GM23338 (cell line): ENCODE measurements at regions not wholly inside any gene's neighbourhood (a gene's known extent, or its start where the extent isn't known, plus 50 kb on each side); places are given as distances from the start of the nearest gene placed in this dataset.

Experiments
- ATAC-seq: fragments of 200-7000 bp; cut with Tn5 transposase; 3 replicates; pipeline ENCODE4 v1.9.1; 2020
- DNase-seq: peaks from one replicate; pipeline ENCODE4 v3.0.0-alpha.2; 2015; ENCODE audit warnings: low spot score
- H2AFZ ChIP-seq: fragments of 200-600 bp; sonication (generic); 2 replicates; pipeline ENCODE4 v1.8.0; 2016; ENCODE audit warnings: antibody characterized with exemption, mild to moderate bottlenecking, moderate library complexity
- H3F3A ChIP-seq: fragments of 200-600 bp; sonication (generic); replicated peaks from 2 replicates; pipeline ENCODE4 v1.8.0; 2017; ENCODE audit warnings: antibody characterized with exemption, mixed run types, low read depth
- H3K27ac ChIP-seq: fragments of 200-600 bp; sonication (generic); 2 replicates; pipeline ENCODE4 v1.6.1; 2016; ENCODE audit warnings: low read depth
- H3K27me3 ChIP-seq: fragments of 200-600 bp; sonication (generic); 2 replicates; pipeline ENCODE4 v1.8.0; 2016; ENCODE audit warnings: mild to moderate bottlenecking, mixed run types, moderate library complexity; ENCODE audit not compliant: insufficient read depth
- H3K36me3 ChIP-seq: fragments of 200-600 bp; sonication (generic); 2 replicates; pipeline ENCODE4 v1.8.0; 2016; ENCODE audit warnings: mild to moderate bottlenecking; ENCODE audit not compliant: insufficient read depth
- H3K4me1 ChIP-seq: fragments of 200-600 bp; sonication (generic); 2 replicates; pipeline ENCODE4 v1.8.0; 2016; ENCODE audit warnings: mild to moderate bottlenecking, moderate library complexity; ENCODE audit not compliant: insufficient read depth
- H3K4me2 ChIP-seq: fragments of 200-600 bp; sonication (generic); 2 replicates; pipeline ENCODE4 v1.7.1; 2017; ENCODE audit warnings: mixed run types
- H3K4me3 ChIP-seq: fragments of 200-600 bp; sonication (generic); 2 replicates; pipeline ENCODE4 v1.6.1; 2016; ENCODE audit warnings: mixed run types
- H3K79me2 ChIP-seq: fragments of 200-600 bp; sonication (generic); replicated peaks from 2 replicates; pipeline ENCODE4 v1.8.0; 2017; ENCODE audit warnings: mild to moderate bottlenecking; ENCODE audit not compliant: insufficient read depth
- H3K9me2 ChIP-seq: fragments of 200-600 bp; sonication (generic); 2 replicates; pipeline ENCODE4 v1.8.0; 2017; ENCODE audit not compliant: insufficient read depth
- H4K20me1 ChIP-seq: fragments of 200-600 bp; sonication (generic); replicated peaks from 2 replicates; pipeline ENCODE4 v1.8.0; 2017; ENCODE audit warnings: mild to moderate bottlenecking; ENCODE audit not compliant: insufficient read depth
- H3K27ac Mint-ChIP-seq: 2 replicates; pipeline ENCODE4 v1.8.0; 2020; ENCODE audit warnings: inconsistent platforms, mild to moderate bottlenecking, moderate library complexity, mixed read lengths
- H3K27me3 Mint-ChIP-seq: 3 replicates; pipeline ENCODE4 v1.8.0; 2022; ENCODE audit warnings: low read depth, mild to moderate bottlenecking, moderate library complexity, mixed read lengths, inconsistent platforms; ENCODE audit not compliant: insufficient read depth, poor library complexity
- H3K36me3 Mint-ChIP-seq: 3 replicates; pipeline ENCODE4 v1.8.0; 2021; ENCODE audit warnings: low read depth, mild to moderate bottlenecking, inconsistent platforms, moderate library complexity, mixed read lengths
- H3K4me1 Mint-ChIP-seq: 3 replicates; pipeline ENCODE4 v1.8.0; 2020; ENCODE audit warnings: mild to moderate bottlenecking, inconsistent platforms, mixed read lengths
- H3K4me3 Mint-ChIP-seq: 3 replicates; pipeline ENCODE4 v1.8.0; 2021; ENCODE audit warnings: moderate library complexity, mild to moderate bottlenecking, inconsistent platforms, mixed read lengths
- H3K9me3 Mint-ChIP-seq: 3 replicates; pipeline ENCODE4 v1.8.0; 2020; ENCODE audit warnings: moderate library complexity, mild to moderate bottlenecking, inconsistent platforms, mixed read lengths
- CREB1 ChIP-seq: fragments of 250-450 bp; sonication (Bioruptor Pico); IDR thresholded peaks from 2 replicates; pipeline ENCODE4 v1.5.0; 2020; ENCODE audit warnings: low read depth, mild to moderate bottlenecking, moderate library complexity
- EZH2 ChIP-seq: fragments of 200-600 bp; sonication (generic); IDR thresholded peaks from one replicate; pipeline ENCODE4 v1.8.0; 2017; ENCODE audit warnings: antibody characterized with exemption, mild to moderate bottlenecking, low read depth; ENCODE audit not compliant: unreplicated experiment
- EZH2phosphoT487 ChIP-seq: fragments of 200-600 bp; sonication (generic); IDR thresholded peaks from one replicate; pipeline ENCODE4 v1.8.1; 2018; ENCODE audit warnings: antibody characterized with exemption; ENCODE audit not compliant: unreplicated experiment
- JUNB ChIP-seq: IDR thresholded peaks from one replicate; pipeline ENCODE4 v1.6.1; 2016; ENCODE audit warnings: antibody characterized with exemption; ENCODE audit not compliant: unreplicated experiment
- NANOG ChIP-seq: IDR thresholded peaks from 2 replicates; pipeline ENCODE4 v1.6.1; 2016; ENCODE audit warnings: antibody characterized with exemption, borderline replicate concordance
- ZNF114 ChIP-seq: fragments of 250-450 bp; sonication (Bioruptor Pico); IDR thresholded peaks from 2 replicates; pipeline ENCODE4 v1.5.0; 2020; ENCODE audit warnings: mild to moderate bottlenecking, moderate library complexity
- ZNF331 ChIP-seq: fragments of 250-450 bp; sonication (Bioruptor Pico); IDR thresholded peaks from 2 replicates; pipeline ENCODE4 v1.5.0; 2020; ENCODE audit warnings: low read depth, mild to moderate bottlenecking, moderate library complexity
- TF ChIP-seq, protein P1 (sequence below), 2 experiments: fragments of 200-600 bp in 1 of 2; sonication (generic) in 1 of 2; conservative IDR thresholded peaks; 2 replicates each; pipeline versions ENCODE4 v1.5.1 to v1.6.1; 2016 to 2017; ENCODE audit warnings: antibody characterized with exemption in 2 of 2, low read depth in 2 of 2, mild to moderate bottlenecking in 2 of 2, moderate library complexity in 1 of 2
- TF ChIP-seq, protein P2 (sequence below): IDR thresholded peaks from one replicate; pipeline ENCODE4 v1.6.1; 2018; ENCODE audit warnings: antibody characterized with exemption; ENCODE audit not compliant: unreplicated experiment

DNA sequence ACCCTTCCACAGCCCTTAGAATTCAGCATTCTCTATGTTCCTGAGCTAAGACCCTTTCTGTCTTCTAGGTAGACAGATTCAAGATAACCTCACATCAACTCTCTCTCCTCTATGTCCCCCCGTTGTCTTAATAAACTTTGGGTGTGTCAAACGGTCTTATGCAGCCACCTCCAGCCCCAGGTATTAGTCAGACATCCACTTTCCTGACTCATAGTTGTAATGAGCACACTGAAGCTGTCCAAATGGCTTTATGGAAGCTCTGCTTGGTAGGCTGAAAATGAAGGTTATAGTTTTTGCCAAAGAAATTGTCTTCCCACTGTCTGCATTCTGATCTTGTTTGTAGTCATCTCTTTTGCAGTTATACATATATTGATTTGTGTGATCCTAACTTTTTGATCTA lies 482.0 kb downstream of the RMST start:
- Mint-ChIP-seq H3K4me3 (no peak overlapping the region), H3K36me3 (peaks cover 16% of the 10 kb centered on the region), H3K27ac (no peak overlapping the region), H3K4me1 (peaks cover 11% of the 10 kb centered on the region), H3K27me3 (no peaks in the 10 kb centered on the region), H3K9me3 (peaks cover 14% of the 10 kb centered on the region)
- Histone ChIP-seq H2AFZ (no peak overlapping the region), H3F3A (no peaks in the 10 kb centered on the region), H3K27ac (no peak overlapping the region), H3K4me3 (no peak overlapping the region), H3K79me2 (no peaks in the 10 kb centered on the region), H3K36me3 (no peaks in the 10 kb centered on the region), H3K4me2 (no peak overlapping the region), H3K4me1 (peaks cover 5% of the 10 kb centered on the region; the same call in 1 of the 2 replicates), H3K9me2 (peaks cover 7% of the 10 kb centered on the region), H3K27me3 (no peaks in the 10 kb centered on the region), H4K20me1 (no peaks in the 10 kb centered on the region)
- DNase-seq (no peak), ATAC-seq (no peak)
- TF ChIP-seq EZH2phosphoT487 (no peak), NANOG (no peak), ZNF331 (CRISPR knock-in tag) (no peak), CREB1 (CRISPR knock-in tag) (no peak)
- TF ChIP-seq, protein P1, sequence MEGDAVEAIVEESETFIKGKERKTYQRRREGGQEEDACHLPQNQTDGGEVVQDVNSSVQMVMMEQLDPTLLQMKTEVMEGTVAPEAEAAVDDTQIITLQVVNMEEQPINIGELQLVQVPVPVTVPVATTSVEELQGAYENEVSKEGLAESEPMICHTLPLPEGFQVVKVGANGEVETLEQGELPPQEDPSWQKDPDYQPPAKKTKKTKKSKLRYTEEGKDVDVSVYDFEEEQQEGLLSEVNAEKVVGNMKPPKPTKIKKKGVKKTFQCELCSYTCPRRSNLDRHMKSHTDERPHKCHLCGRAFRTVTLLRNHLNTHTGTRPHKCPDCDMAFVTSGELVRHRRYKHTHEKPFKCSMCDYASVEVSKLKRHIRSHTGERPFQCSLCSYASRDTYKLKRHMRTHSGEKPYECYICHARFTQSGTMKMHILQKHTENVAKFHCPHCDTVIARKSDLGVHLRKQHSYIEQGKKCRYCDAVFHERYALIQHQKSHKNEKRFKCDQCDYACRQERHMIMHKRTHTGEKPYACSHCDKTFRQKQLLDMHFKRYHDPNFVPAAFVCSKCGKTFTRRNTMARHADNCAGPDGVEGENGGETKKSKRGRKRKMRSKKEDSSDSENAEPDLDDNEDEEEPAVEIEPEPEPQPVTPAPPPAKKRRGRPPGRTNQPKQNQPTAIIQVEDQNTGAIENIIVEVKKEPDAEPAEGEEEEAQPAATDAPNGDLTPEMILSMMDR (conservative IDR thresholded peaks at IDR 0.05; ENCODE audit: low read depth in 2 of 2) = no peak

DNA sequence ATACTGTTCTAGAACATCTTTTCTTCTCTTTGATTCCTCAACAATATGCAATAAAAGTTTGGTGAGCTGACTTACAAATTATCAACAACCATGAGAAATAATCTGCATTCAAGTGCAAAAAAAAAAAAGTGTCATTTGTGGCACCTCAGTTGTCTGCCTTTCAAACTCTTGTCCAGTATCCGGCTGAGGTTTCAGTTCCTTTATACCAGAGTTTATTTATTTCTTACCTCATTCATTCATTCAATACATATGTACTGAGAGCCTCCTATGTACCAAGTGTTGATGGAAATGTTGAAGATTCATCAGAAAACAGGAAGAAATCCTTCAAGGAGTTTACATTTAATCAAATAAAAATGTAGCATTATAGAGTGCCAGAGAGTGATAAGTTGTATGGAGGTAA lies 484.1 kb downstream of the RMST start:
- Histone ChIP-seq H3K4me2 (no peak overlapping the region), H3K4me1 (no peaks in the 10 kb centered on the region; the same call in 1 of the 2 replicates), H3K27ac (no peak overlapping the region), H3K4me3 (no peak overlapping the region), H3K36me3 (no peaks in the 10 kb centered on the region), H3K27me3 (no peaks in the 10 kb centered on the region), H2AFZ (0 out of 2 replicates have a peak overlapping the region, but pooled peaks have one; percentile 11), H3F3A (no peaks in the 10 kb centered on the region), H3K79me2 (no peaks in the 10 kb centered on the region), H3K9me2 (peaks cover 3% of the 10 kb centered on the region), H4K20me1 (no peaks in the 10 kb centered on the region)
- ATAC-seq (no peak), DNase-seq (no peak)
- no peak overlapping the region for H3K4me3 Mint-ChIP-seq
- TF ChIP-seq EZH2phosphoT487 (no peak), ZNF114 (CRISPR knock-in tag) (no peak), EZH2 (no peak), CREB1 (CRISPR knock-in tag) (no peak), JUNB (no peak)
- TF ChIP-seq, protein P2, sequence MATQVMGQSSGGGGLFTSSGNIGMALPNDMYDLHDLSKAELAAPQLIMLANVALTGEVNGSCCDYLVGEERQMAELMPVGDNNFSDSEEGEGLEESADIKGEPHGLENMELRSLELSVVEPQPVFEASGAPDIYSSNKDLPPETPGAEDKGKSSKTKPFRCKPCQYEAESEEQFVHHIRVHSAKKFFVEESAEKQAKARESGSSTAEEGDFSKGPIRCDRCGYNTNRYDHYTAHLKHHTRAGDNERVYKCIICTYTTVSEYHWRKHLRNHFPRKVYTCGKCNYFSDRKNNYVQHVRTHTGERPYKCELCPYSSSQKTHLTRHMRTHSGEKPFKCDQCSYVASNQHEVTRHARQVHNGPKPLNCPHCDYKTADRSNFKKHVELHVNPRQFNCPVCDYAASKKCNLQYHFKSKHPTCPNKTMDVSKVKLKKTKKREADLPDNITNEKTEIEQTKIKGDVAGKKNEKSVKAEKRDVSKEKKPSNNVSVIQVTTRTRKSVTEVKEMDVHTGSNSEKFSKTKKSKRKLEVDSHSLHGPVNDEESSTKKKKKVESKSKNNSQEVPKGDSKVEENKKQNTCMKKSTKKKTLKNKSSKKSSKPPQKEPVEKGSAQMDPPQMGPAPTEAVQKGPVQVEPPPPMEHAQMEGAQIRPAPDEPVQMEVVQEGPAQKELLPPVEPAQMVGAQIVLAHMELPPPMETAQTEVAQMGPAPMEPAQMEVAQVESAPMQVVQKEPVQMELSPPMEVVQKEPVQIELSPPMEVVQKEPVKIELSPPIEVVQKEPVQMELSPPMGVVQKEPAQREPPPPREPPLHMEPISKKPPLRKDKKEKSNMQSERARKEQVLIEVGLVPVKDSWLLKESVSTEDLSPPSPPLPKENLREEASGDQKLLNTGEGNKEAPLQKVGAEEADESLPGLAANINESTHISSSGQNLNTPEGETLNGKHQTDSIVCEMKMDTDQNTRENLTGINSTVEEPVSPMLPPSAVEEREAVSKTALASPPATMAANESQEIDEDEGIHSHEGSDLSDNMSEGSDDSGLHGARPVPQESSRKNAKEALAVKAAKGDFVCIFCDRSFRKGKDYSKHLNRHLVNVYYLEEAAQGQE = no peak
- H3K27ac Mint-ChIP-seq = peak overlapping the region; percentile 25; the same call in 1 of the 2 replicates
- H3K9me3 Mint-ChIP-seq = peaks cover 14% of the 10 kb centered on the region
- peaks cover 16% of the 10 kb centered on the region for H3K36me3 Mint-ChIP-seq
- H3K27me3 Mint-ChIP-seq = no peaks in the 10 kb centered on the region
- peaks cover 18% of the 10 kb centered on the region for H3K4me1 Mint-ChIP-seq
